ENCODE measurements at regions not wholly inside any gene's neighbourhood (a gene's known extent, or its start where the extent isn't known, plus 50 kb on each side); places are given as distances from the start of the nearest gene placed in this dataset.
A peak's percentile ranks its signal among the peaks of the same experiment; 100 is the strongest.

- no peak for DNase-seq
These were observed 377.1 kb downstream of the EFNA5 start for GRCh38 chr5:107293541-107294210.

- DNase-seq: no peak
These were observed 378.9 kb downstream of the EFNA5 start for GRCh38 chr5:107291866-107292265.

- no peak for DNase-seq
These were observed 379.8 kb downstream of the EFNA5 start for GRCh38 chr5:107290780-107291398.

- DNase-seq: no peak
These were observed 381.6 kb downstream of the EFNA5 start for GRCh38 chr5:107289030-107289714.

GRCh38 chr5:107286447-107287098, 384.2 kb downstream of the EFNA5 start:
- no peak for DNase-seq

- DNase-seq: peak; percentile 34
These were observed 385.0 kb downstream of the EFNA5 start for GRCh38 chr5:107285772-107286171.

GRCh38 chr5:107284822-107285525, 385.8 kb downstream of the EFNA5 start:
- DNase-seq: no peak

- DNase-seq: no peak
These were observed 388.7 kb downstream of the EFNA5 start for GRCh38 chr5:107282061-107282460.

GRCh38 chr5:107278774-107279173, 392.0 kb downstream of the EFNA5 start:
- DNase-seq: no peak

- no peak for DNase-seq
These were observed 393.1 kb downstream of the EFNA5 start for GRCh38 chr5:107277485-107278125.

- DNase-seq: no peak
These were observed 395.4 kb downstream of the EFNA5 start for GRCh38 chr5:107275333-107275732.

GRCh38 chr5:107274571-107274970, 396.2 kb downstream of the EFNA5 start:
- no peak for DNase-seq

- no peak for DNase-seq
These were observed 397.8 kb downstream of the EFNA5 start for GRCh38 chr5:107272954-107273353.

GRCh38 chr5:107272509-107272908, 398.2 kb downstream of the EFNA5 start:
- DNase-seq: no peak

GRCh38 chr5:107271682-107272350, 398.9 kb downstream of the EFNA5 start:
- no peak for DNase-seq

GRCh38 chr5:107270561-107270960, 400.2 kb downstream of the EFNA5 start:
- DNase-seq: no peak

GRCh38 chr5:107269678-107270077, 401.1 kb downstream of the EFNA5 start:
- DNase-seq: no peak

- no peak for DNase-seq
These were observed 401.5 kb downstream of the EFNA5 start for GRCh38 chr5:107269256-107269655.

- no peak for DNase-seq
These were observed 402.5 kb downstream of the EFNA5 start for GRCh38 chr5:107268241-107268640.

GRCh38 chr5:107266100-107266499, 404.6 kb downstream of the EFNA5 start:
- no peak for DNase-seq

GRCh38 chr5:107265193-107265592, 405.5 kb downstream of the EFNA5 start:
- DNase-seq: no peak

Measured in stimulated activated CD4-positive, alpha-beta T cell treated with anti-CD3 and anti-CD28 coated beads, Interleukin-1b, Interleukin-23, amount 100 ng/mL, for 48 hours (primary cell).